HG02938 (cell line): ENCODE measurements at regions not wholly inside any gene's neighbourhood (a gene's known extent, or its start where the extent isn't known, plus 50 kb on each side); places are given as distances from the start of the nearest gene placed in this dataset.

Source experiments
- ATAC-seq: cut with Tn5 transposase; IDR thresholded peaks from one replicate; pipeline ENCODE4 v1.9.1; 2021; ENCODE audit warnings: mild to moderate bottlenecking, moderate library complexity; ENCODE audit not compliant: unreplicated experiment

DNA sequence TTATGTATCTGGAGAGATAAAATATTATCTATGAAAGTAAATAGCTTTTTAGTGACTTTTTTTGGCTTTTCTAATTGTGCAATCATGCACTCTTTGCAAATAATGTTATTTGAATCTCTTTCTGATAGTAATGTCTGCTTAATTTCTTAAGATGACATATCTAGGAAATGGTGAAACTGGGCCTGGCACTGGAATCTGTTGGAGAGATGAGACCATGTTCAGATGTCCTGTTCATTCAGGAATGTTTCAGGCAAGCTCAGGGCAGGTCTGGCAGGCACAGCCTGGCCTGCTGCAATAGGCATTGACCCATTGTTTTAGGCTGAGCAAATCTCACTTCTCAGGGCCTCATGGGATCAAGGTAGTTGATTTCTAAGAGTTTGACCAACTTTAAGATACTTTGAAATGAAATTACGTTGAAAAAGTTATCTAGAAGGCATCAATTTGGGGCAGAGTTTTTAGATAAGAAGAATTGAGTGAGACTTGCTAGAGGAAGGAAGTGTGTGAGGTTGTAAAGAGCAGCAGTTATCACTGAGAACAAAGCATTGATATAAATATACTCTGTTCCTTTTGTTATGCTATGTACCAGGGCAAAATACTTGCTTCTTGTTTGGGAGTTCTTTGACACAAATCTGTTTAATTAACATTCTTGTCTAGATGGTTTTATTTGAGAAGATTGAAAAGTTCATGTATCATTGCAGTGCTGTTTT is 133.0 kb upstream of the LEF1 start:
- no peak for ATAC-seq

DNA sequence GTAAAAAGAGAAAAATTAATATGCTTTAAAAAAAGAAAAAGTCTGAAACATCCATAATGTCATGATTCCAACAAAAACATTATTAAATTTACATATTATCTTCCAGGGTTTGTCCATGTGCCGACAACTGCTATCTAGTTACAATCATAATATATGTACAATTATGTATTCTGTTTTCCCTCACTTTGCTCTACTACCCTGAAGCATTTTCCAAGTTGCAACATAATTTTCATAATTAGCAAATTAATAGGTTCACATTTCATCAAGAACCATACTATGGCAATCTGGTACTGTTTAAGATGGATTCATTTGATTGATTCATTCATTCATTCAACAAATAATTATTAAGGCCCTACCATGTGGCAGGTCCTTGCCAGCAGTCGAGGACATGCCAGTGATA is 128.9 kb upstream of the LEF1 start:
- no peak for ATAC-seq

DNA sequence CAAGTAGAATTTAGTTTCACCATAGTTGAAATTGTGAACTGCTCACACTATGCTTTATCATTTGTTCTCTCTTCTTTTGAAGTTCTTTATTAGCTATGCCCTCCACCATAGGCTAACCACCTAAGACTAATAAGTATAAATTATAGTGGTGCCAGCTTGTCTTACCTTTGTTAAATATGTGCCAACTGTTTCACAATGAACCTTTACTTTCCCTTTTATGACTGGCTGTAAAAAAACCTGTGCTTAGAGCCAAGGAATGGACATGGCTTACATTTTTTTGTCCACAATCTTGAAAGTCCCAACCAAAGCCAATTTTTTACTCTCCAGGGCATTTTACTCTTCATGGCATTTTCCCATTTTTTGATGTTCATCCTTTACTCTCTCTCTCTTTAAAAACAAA is 123.5 kb upstream of the LEF1 start:
- no peak for ATAC-seq

DNA sequence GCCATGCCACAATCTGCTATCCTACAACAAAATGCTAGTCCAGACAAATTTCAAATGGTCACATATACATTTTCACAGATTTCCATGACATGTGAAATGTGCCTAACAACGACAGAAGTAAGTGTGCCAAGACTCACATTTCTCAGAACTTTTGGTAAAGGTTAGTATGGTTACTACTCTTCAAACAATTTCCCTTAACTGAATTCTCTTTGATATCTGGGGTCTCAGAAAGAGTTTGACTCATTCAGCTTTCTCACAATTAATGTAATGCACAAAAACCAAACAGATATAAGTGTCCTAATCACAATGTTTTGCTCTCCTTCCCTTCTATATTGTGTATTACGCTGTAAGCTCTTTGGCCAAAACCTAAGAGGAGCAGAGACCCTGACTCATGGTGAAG is 122.4 kb upstream of the LEF1 start:
- no peak for ATAC-seq

DNA sequence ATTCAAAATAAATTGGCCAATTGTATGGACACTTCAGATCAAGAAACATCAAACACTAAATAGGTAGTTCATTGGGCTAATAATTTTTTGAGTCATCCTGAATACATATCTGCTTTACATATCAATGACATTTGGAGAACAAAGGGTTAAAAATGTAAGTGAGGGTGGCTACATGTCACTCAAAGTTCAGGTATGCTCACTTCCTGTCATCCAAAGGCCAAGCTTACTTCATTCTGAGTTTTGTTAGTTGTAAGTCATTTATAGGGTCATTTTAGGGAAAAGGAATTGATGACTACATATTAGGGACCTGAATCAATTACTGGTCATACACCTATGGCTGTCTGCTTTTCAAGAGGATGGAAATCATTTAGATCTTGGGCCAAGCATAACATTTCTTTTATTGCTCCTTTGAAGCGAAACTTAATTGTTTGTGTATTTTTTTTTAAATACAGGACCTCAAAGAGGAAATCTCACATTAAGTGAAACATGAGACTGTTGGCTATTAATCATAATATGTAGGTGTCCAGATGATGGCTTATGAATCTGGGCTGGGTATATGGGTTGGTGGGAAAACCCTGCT is 119.2 kb upstream of the LEF1 start:
- no peak for ATAC-seq

DNA sequence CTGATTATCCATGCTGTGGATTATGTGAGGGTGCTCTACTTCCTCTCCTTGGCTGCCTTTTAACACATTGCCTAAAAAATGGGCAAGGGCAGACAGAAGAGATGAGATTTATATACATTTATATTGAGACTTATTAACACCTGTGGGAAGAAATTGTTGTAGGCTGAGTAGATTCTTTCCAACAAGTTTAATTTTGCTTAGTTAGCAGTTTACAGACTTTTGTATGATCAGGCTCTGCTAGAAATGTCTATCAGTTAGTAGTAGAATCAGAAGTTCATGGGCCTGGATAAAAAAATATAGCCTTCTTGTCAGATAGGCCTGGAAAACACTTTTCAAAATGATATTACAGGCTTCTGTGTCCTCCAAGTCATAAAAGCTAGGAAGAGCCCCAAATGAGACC is 111.3 kb upstream of the LEF1 start:
- ATAC-seq = no peak

DNA sequence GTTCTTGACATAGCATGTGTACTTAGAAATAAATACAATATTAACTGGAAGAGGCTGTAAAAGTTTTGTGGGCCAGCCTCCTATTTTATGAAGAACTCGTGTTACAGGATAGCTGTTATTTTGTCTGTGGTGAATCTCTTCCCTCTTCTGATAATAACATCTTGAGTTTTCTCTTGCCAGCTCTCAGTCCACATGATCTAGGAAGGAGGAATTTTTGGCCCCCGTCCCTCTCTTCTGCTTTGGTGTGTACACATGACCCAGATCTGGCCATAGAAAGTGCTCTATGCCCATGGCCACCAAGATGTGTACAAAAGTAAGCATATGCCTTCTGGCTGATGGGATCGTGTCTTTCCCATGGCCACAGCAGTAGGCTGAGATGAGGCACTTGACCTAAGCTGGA is 108.0 kb upstream of the LEF1 start:
- no peak for ATAC-seq

DNA sequence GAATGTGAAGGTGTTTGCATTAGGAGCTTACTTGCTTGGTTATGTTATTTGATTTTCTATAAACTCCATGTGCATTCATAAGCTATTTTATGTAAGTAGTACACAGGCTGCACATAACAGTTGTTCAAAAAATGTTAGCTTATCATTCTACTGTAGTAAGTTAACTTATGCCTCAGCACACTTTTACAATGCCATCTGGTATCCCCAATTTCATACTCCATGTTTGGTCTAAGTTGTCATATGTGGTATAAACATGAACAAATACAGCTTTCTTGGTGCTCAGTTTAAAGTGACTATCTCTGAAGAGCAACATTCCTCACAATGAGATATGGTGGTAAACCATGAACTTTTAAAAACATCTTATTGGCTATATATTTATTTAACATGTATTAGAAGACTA is 104.3 kb upstream of the LEF1 start:
- no peak for ATAC-seq

DNA sequence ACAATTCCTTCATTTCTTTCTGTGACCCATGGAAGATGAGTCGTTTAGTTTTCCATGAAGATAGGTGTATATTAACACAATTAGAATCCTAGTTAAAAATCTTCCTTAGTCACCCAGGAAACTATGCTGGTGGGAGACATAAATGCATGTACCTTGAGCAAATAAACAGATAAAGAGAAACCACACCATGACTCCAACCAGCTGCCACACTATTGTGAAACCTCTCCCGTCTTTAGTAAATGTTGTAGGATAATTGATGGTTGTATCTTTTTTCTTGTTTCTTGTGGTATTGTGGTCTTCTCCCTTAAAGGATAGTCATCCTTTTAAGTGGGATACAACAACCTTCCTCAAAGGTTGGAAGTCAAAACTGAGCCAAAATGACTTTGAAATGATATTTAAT is 103.8 kb upstream of the LEF1 start:
- ATAC-seq = no peak

DNA sequence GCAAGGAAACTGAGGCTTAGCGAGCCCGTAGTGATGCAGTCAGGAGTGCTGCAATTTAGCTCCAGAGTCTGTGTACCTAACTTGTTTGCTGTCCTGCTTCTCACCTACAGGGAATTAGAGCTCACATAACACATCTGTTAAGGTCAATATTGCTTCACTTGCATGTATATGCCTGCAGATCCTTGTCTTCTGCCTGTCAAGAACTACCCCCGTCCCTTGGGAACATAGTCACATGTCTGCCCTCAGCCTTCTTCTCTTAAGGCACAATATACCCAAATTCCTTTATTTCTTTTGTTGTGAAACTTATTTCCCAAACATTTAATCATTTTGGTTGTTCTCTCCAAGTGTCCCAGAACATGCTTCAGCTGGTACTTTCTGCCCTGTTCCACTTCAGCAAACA is 103.3 kb upstream of the LEF1 start:
- ATAC-seq = no peak

DNA sequence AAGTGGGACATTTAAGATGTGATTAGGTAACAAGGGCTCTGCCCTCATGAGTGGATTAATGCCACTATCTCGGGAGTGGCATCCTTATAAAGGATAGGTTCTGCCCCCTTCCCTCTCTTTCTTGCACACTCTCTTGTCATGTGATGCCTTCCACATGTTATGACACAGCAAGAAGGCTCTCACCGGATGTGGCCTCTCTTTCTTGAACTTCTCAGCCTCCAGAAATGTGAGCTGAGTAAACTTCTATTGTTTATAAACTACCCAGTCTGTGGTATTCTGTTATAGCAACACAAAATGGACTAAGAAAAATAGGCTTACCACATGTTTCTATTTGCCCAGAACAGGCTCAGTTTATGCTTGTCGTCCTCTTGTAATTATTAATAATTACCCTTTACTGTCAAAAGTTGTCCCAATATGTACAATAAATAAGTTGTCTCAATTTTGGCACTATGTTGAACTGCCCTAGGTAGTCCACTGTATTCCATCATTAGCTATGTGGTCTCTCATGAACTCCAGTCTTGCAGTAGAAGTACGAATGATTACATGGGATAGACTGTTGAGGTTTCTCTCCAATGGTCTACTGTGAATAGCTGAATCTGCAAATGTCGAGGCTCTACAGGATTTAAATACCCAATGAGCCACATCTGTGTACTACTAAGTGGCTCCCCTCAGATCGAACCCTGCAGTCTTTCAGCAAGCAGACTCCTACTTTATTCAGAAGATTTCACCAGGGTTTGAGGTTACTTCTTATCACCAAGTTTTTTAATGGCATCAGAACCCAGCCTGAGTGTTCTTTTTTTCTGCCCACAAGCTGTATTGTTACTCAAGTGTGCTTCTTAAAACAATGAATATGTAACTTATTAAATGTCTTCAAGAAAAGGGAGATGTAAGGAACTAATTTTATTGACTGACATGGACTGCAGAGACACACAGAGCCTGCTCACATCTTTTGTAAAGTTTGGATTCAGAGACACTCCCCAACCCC is 102.0 kb upstream of the LEF1 start:
- no peak for ATAC-seq

DNA sequence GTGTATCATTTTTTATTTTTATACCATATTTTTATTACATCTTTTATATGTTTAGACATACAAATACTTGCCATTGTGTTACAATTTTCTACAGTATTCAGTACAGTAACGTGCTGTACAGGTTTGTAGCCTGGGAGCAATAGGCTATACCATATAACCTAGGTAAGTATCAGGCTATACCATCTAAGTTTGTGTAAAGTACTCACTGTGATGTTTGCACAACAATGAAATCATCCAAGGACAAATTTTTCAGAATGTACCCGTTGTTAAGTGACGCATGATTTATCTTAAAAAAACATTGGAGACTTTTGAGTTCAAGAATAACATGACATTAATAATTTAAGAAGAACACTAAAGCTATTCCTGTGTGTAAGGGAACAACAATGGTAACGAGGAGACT is 96.0 kb upstream of the LEF1 start:
- ATAC-seq = no peak

DNA sequence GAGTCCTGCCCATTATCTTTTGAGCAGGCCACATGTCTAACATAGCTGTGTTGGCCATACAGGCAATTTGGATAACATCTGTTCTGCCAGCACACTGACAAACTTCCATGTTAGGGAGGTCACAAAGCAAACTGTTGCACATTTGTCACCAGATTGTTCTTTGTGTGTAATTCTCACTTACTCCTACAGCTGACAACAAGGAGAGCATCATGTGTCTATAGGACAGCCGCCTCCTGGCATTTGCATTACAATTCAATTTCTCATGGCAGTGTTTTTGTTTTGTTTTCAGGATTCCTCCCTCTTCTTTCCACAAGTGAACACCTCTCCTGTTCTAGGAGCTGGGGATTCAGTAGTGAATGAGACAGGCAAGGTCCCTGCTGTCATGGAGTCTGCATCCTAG is 94.3 kb upstream of the LEF1 start:
- no peak for ATAC-seq

DNA sequence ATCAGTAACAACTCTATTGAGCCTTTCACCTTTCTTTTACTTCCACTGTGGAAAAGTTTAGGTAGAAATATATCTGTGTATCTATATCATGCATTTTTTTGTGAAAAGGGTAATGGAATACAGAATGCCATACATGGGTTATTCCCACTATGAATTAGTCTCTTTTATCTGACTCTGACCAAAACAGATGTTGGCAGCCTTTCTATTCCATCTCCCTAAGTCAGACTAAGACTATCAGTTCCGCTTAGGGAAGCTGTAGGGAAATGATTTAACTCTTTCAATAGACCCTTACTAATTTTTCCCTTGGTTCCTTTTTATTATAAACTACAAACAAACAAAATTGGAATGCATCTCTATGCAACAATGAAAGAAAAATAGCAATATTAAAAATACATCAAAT is 92.3 kb upstream of the LEF1 start:
- no peak for ATAC-seq

DNA sequence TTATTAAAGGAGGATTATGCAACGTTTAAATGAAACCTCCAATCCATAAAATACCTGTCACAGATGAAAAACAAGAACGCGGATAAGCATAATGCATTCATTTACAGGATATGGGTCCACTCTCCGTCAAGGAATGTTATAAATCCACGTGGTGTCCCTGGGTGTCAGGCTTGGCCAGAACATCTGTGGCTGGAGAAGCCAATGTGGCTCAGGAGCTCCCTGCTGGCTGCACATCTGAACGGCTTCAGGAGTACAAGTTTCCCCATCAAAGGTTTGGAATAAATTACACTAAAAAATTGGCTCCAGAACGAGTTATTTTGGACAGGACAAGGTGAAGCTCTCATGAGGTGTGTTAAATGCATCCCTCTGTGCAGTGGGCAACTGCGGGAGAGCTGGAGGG is 87.8 kb upstream of the LEF1 start:
- no peak for ATAC-seq

DNA sequence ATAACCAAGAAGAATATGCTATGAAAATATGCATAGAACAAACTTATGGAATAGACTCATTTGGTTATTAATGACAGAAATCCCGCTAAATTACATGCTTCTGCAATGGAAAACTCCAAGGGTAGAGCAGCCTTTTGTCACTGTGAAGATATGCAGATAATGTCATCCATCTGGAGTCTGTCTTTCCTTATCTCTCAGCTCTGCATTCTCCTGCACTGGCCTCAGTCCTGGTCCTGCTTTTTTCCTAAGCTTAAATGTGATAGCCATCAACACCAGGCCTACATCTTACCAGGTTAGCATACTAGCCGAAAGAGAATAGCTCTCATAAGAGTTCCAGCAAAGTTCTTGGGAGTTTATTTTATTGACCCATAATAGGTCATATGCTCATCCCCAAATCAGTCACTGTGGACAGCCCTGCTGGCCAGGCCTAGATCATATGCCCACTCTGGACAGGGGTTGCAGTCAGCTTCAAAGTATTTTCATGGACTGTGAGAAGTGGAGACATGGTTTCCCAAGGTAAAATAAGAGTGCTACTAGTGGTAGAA is 86.5 kb upstream of the LEF1 start:
- ATAC-seq = no peak

DNA sequence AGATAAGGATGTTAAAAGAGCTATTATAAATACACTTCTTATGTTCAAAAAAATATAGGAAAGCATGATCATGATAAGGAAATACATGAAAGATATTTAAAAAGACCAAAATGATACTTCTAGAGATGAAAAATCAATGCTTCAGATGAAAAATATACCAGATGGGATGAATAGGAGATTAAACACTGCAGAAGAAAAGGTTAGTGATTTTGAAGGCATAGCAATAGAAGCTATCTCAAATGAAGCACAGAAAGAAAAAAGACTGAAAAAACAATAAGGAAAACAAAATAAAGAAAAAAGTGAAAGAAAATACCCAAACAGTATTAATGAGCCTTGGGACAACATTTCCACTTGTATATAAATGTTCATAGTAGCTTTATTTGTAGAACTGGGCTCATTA is 80.7 kb upstream of the LEF1 start:
- ATAC-seq = no peak

DNA sequence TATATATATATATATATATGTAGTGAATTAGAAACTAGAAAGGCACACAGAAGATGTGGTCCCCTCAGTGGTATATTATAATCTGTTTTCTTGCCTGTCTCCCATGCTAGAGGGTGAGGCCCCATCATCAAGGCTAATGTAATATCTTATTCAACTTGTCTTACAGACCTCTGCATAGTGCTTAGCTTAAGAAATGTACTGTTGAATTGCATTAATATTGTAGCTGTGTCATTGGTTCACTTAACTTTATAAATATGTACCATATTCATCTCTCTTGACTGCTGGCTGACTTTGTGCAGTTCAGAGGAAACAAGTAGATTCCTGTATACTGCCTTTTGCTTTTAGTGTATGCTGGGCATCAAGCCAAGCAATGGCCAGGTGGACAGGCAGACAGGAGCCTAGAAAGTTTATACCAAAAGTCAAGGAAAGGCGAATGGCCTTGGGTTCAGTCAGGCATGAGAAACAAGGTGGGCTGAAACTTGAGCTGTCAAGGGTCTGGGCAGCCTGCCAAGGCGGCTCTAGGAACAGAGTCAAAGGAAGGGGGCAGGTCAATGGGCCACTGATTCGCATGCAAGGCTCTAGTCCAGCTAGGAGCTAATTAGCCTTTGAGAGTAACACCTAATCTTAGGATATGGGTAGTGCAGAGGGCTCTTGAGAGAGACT is 78.8 kb upstream of the LEF1 start:
- ATAC-seq = no peak

DNA sequence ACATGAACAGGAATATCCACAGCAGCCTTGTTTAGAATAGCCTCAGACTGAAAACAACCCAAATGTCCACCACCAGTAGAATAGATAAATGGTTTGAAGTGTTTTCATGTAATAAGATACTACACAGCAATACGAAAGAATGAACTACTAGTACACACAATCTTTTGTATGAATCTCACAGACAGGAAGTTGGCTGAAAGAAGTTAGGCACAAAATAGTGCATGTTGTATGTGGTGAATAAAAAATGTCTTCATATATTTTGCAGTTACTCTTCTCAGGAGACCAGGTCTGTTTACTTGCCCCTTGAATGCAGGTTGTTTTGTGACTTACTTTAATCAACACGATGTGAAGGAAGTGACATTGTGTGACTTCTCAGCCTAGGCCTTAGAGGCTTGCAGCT is 75.9 kb upstream of the LEF1 start:
- ATAC-seq = no peak

DNA sequence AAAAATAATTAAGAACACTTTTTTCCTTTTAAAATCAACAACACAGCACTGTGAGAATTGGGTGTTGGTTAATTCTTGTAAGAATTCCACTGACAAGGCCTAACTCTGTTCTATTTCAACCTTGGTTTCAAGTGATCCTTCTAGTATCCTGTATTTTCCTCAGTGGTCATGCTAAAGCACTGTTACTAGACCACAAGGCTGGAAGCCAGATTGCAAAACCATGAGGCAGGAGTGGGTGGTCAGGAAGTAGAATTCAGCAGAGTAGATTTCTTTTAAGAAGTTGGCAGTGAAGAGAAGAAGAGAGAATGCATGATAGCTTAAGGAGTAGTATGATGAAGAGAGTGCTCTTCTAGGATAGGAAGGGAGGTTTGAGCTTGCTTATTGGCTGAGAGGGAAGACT is 71.6 kb upstream of the LEF1 start:
- ATAC-seq = no peak

DNA sequence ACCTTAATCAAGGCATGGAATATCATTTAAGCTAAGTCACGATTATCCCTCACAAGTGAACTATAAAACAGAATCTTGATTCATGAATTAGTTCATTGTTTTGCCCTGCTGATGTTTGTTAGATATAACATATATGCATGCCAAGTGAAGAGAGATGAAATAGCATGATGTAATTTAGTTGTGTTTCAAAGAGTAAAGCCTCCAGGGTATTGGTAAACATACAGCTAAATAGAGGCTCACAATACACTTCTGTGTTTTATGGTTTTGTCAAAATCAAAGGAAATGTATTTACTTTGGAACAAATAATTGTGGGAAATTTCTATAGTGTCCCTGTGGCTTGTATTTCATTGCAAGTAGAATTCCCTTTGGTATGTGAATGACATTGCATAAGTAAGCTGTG is 69.0 kb upstream of the LEF1 start:
- no peak for ATAC-seq
